Right lung (tissue), 2 donors: ENCODE measurements at regions not wholly inside any gene's neighbourhood (a gene's known extent, or its start where the extent isn't known, plus 50 kb on each side); places are given as distances from the start of the nearest gene placed in this dataset.
"Not testable (repeated sequence)": the region's sequence is repeated elsewhere in the genome, so short reads cannot be mapped to it uniquely, and the experiment has no call there.

Experiments
- DNase-seq, 2 donors: peaks; one replicate each; pipeline ENCODE4 v3.0.0-alpha.2; 2013

DNA sequence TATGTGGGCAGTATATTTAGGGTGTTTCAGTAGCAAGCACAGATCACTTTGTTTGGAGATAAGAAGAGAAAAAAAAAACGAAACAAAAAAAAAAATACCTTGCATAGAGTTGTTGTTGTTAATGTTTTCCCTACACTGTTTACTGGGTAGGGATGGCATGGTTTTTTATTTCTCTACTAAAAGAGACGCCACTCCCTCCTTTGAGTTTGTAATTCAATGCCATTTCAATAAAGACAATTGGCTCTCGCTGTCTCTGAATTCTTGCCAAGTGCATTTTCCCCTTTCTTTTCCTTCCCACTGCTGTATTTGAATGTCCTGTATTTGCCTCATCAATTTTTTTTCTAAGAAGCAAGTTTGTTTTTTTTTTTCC is 213.9 kb upstream of the UBASH3B start:
- DNase-seq = peak; percentile 35 to 39

DNA sequence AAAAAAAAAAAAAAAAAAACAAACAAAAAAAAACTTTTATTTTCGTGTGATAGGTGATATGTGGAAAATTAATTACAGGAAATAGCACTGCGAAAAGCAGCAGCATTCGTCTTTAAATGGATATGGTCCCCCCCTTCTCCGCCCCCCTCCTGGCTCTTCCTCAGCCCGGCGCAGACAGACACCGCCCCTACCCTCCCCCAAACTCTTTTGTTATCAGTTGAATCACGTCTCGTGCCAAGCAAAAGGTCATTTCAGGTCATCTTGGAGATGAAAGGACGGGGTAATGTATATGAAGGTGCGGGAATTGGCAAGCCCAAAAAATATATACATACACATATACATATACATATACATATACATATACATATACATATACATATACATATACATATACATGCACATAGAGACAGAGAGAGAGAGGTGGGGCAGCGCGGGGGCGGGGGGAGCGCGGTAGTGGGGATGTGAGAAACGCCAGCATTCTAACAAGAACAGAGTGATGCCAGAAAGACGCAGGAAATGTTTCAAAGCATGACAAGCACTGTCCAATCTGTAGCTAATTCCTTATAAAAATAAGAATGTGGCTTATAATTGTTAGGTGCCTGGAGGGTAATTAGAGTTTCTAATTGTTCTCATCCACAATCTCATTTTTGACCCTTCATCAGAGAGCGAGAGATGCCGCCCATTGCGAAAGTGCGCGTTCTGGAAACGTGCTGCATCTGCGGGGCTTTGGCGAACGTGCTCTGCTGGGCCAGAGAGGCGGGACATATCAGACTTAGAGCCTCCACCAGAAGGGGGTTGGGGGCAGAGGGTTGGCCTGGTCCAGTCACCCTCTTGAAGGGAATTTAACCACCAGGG is 214.5 kb upstream of the UBASH3B start:
- peak; percentile 55 to 64 for DNase-seq

DNA sequence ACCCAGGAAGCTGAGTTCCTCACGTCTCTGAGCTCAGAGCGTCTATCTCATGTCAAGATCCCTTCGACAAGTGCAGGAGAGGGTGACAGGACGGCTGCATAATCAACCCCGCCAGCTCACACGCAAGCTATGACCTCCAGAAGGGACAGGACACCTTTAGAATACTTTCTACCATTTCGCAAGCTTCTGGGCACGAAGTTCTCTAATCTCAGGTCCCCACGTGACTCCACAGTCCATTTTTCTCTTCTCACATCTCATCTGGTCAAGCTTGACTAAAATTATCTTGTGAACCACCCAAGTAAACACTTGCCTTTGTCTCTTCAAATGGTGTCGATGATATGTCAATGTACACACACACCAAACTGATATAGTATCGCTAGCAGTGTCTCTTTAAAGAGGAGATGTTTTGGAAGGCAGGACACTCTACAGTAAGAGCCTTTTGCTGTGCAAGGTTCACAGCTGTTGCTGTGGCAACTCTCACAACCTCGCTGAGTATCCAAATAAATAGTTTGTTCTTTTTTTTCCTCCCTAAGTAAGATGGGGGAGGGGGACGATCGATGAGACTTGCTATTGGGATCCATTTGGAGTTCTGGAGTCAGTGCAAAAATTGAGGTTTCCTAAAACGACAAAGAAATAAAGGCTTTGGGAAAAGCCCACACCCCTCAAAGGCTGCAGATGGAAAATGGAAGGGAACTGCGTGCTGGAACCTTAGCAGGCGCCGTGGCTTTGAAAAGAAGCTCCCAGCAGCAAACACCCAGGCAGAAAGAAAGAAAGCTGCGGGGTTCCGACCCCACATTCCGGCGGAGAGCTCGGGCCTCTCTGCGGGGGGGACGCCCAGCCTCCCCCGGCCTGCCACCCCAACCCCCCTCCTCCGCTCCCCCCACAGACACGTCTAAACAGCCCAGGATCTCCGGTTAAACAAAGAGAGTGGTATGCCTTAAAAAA is 215.4 kb upstream of the UBASH3B start:
- peak; percentile 61 to 71 for DNase-seq

DNA sequence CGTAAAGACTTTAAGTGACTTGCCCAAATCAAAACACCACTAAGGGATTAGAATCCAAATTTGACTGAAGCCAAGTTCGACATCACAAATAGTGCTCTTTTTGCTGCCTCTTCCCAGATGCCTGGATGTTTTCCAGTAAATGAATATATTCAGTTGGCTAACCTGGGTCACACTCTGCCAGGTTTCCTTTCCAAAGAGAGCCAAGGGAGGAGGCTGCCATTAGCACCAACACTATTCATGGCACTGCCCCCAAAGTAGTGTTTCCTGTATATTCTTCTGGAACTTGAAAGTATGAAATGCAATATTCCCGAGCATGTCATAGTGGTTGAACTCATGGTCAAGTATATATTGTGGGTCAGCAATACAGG is 219.3 kb upstream of the UBASH3B start:
- DNase-seq = no peak

DNA sequence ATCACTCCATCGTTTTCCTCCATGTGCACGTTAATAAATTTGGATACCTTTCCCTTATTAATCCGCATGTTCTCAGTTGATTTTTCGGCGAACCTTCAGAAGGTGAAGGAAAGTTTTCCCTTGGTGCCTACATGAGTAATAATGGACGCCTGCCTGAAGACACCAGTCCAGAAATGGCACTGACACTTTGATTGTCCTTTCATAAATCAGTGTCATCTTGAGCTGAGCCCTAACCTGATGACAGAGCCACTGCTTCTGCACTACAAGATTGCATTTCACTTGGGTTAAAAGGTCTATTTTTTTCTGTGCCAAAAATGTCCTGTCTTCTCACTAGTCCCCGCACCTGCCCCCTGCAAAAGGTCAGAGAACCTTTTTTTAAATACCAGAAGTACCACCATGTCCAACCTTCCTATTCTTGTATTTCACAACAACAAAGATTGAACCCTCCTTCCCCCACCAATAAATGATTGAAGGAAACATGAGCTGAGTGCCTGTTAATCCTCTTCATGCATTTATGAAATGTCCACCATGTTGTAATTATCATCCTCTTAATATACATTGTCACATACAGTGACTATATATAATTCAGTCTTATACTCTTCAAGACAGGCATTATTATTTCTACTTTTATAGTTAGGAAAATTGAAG is 219.9 kb upstream of the UBASH3B start:
- DNase-seq = no peak

DNA sequence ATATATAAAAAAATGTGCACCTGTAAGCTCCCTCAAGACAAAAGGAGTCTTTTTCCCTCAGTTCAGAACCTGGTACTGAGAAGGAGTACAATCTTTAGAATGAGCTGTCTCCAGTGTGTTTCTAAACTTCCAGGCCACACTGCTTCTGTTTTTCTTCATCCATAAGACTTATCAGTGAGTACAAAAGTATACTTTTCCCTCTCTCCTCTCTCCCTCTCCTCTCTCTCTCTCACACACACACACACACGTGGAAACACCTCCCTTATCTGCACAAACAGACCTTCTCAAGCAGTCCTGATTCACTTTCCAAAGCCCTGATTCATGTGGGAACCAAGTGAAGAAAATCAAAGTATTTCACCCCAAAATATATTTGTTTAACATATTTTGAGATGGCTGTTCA is 220.7 kb upstream of the UBASH3B start:
- no peak for DNase-seq

DNA sequence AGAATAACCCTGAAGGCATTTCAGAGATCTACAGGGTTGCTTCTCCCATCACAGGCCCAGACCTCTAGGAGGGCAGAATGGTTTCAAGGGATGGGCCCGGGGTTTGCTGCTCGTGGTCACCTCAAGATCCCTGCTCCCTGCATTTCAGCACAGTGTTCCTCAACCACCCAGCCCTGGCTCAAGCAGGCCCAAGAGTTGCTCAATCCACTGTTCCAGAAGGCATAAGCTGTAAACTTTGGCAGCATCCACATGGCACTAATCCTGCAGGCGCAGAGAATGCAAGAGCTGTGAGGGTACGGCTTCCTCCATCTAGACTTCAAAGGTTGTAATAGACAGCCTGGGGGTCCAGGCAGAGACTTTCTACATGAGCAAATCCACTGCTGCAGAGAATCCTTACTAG is 225.0 kb upstream of the UBASH3B start:
- DNase-seq = no peak

DNA sequence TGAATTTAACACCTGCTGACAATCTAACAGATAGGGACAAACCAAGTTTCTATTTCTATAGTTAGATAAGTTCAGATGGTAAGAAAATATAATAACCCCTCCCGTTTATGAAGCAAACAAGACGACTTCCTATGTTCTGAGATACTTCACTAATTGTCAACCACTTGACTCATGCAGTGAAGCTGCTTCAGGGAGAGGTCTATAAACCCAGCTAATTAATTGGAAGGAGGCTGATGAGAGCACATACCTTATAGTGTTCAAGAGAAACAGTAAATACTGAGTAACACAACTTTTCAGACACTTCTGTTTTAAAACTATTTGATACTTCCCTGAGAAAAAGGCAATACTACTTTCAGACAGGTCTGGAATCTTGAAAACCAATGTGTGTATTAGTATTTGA is 229.4 kb upstream of the UBASH3B start:
- no peak for DNase-seq

DNA sequence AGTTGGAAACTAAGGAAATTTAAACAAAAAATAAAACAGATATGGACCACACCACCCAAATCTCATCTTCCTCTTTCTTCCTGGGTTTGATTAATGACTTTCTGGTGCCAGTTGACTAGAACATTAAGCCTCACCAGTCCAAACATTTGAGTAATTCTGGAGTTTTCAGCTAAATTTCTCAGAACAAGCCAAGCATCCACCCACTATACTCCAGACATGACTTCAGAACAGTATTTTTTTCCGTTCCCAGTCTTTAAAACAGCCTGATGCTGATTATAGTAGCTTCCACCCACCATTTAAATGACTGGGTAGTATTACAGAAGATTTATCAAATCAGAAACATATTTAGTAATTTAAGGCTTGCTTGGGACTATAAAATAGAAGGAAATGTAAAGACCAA is 230.9 kb upstream of the UBASH3B start:
- no peak for DNase-seq

DNA sequence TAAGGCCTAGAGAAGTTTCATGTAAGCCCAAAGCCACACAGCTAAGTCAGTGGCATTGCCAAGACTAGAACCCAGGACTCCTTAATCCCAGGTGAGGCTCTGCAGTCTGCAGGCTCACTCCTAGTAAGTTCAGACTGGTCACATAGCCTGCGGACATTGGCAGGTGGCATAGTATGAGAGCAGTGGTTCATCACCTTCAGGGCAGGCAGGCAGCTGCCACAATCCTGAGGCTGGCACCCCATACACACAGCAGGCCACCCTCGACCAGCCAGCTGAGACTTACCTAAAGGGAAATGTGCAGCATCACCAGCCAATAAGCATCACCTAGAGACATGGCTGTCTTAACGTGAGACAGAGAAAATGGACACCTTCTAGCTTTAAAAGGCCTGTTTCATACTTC is 231.6 kb upstream of the UBASH3B start:
- no peak for DNase-seq

DNA sequence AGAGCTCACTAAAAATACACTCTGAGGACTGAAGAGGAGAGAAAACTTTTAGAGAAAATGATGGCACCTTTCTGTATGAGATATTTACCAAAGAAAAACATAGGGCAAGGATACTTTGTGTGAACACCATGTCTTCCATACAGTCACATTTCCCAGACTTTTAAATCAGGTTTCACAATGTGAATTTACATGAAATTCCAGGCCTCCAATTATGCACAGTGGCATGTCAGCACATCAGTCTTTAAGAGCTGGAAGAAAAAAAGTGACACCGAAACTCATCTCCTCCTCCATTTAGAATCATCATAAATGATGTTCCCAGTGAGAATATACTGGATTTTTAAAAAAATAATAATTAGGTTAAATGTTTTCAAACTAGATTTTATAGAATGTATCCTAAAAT is 232.2 kb upstream of the UBASH3B start:
- no peak for DNase-seq

DNA sequence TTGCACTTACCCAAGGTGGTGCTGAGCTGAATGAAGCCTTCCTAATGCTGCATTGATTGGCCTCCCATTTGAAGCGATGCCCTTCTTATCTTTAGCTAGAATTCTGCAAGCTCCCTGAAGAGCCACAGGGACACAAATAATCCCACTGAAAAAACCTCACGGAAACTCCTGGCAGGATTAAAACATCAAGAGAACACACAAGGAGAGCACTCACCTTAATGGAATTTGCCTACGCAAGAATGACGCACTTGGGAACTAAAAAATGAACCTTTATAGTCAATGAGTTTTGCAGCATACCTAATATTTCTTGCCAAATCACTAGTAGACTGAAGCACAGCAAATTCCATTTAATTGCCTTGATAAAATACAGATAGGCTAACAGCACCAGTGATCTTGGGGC is 232.8 kb upstream of the UBASH3B start:
- no peak for DNase-seq

DNA sequence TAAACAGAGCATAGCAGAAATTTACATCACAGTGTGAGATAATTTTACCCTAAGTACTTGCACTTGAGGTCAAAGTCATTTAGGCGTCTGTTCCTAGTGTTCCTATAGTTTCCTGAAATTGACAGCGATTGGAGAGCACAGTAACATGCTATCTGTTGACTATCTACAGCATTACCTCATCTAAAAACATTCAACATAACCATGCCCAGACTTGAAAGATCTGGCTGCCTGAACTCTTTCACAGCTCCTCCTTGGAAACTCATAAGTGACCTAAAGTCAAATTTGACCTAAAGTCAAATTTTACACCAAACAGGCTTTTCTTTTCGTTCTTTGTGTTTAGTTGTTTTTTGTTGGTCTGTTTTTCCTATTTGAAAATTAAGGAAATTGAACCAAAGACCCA is 233.8 kb upstream of the UBASH3B start:
- DNase-seq = no peak

DNA sequence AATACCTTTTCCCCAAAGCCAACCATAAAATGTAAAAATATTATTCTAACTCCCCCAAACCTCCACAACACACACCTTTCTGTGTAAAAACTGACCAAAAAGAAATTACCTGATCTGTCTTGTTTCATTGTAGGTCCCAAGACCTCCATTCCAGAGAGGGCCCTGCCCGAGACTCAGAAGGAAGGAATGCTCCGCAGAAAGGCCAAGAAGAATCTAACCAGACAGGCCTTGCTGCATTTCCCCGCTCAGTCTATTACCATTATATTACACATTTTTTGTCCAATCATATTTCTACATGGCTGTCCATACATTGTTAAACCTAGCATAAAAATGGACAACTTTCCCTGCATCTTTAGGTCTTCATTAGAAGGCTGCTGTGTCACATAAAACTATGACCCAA is 237.5 kb upstream of the UBASH3B start:
- DNase-seq = no peak

DNA sequence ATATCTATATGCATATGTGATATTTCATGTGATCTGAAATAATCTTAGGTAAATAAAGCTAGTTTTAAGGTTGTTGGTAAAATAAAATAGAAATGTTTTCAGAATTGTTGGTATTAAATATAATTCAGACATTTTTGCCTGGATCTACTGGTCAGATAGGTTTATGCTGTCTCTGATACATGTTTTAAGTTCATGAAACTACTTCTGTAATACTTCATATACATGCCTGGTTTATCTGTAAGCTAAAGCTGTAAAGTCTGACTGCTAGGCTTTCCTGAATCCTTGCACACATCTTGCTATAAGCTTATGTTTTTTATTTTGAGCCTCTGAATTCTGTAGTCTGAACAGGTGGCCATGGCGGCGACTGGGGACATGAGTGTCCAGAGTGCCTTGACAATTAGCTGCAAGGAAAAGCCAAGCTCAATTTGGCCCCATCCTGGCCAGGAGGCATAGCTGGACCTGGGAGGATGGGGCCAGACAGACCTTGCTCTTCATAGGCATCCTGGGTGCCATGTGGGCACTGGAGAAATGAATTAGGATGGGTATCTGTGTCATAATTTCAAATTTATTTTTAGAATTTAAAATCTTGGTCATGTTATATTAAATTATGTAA is 241.0 kb upstream of the UBASH3B start:
- no peak for DNase-seq

DNA sequence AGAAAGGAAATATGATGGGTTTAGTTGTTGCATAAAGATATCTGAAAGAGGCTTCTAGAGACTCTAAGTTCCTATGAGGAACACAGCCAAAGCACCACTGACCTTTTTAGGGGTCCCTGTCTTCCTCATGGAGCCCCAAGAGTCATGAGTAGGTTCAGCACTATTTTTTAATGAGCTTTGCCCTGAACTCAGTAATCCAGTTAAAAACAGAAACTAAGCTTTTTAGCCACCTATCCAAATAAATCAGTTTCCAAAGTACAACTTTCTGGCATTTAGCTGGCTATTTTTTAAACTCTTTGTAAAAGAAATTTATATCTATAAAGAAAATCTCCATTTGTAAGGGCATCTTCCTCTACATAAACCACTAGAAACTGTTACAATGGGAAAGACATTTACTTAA is 241.8 kb upstream of the UBASH3B start:
- no peak for DNase-seq

DNA sequence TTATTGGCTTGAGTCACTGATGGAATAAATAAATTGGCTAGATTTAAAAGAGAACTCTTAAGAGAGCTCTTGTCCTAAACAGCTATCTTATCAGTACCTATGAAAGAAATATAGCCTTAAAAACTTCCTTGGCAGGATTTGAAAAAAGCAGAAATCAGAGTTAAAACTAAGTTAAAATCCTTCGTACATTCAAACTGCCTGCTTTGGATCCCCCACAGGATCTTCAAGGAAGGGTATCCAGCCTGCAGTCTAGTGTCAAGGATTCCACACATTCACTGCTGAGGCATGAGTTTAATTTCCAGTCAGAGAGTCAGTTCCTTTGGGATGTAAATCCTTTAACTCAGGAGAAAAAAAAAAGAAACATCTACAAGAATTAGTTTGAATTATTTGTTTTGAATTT is 242.9 kb upstream of the UBASH3B start:
- DNase-seq = no peak

DNA sequence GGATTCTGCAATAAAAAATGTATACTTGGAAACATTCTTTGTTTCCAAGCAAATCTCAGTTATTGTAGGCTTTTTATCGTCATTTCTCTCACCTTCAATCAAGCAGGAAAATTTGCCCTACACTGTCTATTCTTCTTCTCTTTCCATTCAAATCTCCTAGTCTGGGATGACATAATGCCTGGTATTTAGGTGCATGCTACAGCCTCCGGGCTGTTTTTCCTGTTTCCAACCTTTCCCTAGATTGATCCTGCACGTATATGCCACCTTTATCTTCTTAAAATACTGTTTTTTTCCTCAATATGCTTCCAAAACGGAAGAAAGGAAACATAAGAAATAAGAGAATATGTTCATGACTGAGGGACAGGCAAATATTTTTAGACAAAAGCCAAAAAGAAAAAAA is 249.1 kb upstream of the UBASH3B start:
- no peak for DNase-seq

DNA sequence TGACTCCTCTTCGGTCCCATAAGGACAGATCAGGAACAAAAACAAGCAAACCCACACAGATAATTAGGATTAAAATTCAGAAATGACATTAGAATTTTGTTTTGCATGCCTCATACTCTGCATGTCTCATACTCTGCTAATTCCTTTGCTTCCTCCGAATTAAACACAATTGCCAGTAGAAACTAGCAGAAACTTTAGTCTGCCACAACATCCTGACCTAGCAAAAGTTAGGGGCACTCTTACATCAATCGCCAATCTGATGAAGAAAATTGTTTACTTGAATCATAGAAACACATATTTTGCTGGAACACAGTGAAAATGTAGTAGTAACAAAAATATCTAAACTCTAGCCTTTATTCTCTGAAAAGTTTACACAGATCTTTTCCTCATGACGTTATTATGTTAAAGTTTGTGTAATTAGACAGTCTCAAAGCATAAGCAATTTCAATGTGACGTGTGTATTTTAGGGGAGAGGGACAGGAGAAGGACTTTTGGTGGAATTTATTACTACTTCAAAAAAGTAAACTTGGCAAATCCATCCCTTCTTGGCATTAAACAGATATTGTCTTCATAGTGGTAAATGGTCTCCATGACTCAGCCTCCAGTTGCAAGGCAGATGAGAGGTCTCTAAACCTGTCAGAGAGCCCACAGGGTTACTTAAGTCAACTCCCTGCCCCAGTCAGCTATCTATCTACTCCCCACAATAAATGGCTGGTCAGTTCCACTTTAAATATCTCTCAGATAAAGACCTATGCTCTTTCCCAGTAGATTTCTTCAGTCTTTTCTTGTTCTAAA is 249.8 kb upstream of the UBASH3B start:
- peak; percentile 16 to 26 for DNase-seq

DNA sequence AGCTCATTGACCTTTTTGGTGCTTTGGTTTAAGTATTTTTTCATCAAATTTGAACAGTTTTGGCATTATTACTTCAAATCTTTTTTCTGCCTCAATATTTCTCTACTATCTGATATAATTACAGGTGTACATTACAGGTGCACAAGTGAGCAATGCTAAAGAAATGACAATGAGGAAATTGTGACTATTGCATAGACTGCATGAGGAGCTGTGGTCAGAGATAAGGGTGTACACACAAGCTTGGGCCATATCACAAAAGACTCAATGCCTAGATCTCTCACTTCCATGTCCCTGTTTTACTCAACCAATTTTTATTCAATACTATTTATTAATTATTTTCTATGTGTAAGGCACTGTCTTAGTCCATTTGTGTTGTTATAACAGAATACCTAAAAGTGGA is 251.0 kb upstream of the UBASH3B start:
- DNase-seq = no peak

DNA sequence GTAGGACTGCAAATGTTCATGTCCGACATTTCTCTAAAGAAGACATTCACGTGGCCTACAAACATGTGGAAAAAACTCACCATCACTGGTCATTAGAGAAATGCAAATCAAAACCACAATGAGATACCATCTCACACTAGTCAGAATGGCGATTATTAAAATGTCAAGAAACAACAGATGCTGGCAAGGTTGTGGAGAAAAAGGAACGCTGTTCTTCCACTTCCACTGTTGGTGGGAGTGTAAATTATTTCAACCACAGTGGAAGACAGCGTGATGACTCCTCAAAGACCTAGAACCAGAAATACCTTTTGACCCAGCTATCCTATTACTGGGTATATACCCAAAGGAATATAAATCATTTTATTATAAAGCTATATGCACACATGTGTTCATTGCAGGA is 253.9 kb upstream of the UBASH3B start:
- DNase-seq = not testable (repeated sequence)
